Stimulated activated CD4-positive, alpha-beta T cell treated with anti-CD3 and anti-CD28 coated beads, Interleukin-2, amount 100 ng/mL, for 48 hours (primary cell): ENCODE measurements at regions not wholly inside any gene's neighbourhood (a gene's known extent, or its start where the extent isn't known, plus 50 kb on each side); places are given as distances from the start of the nearest gene placed in this dataset.

Source experiments
- DNase-seq, 2 donors: peaks; one replicate each; pipeline ENCODE4 v3.0.0-alpha.2; 2020

DNA sequence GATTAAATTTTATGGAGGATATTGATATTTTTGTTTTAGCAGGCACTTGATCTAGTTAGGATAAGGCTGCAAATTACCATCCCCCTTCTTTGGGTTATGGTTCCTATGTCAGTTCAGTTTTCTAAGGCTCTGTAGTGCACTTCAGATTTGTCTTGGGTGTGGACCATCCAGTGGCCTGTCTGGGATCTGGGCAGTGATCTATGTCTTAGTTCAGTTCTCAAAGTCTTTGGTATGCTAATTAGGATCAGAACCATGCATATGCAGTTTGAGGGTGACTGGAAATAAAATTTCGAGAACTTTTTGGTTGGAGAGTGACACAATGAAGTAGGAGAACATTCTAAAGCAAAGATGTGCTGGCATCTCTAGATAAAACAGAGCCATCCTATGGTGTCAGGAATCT is 388.2 kb downstream of the MID1IP1 start:
- DNase-seq: no peak

DNA sequence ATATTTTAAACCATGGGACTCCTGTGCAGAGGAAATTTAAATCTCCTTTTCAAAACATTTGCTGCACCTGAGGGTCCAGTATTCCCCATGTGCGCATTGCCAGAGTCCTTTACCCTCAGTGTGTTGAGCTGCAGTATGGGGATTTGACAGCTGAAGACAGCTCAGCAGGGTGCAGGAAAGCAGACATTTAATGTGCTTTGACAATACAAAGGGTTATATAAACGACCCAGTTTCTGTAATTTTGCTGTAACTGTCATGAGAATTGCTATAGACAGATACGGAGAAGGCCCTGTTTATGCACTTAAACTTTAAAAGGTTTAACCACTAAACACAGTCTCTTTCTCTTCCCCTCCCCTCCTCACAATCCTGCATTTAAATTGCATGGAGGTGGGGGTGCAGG is 393.4 kb downstream of the MID1IP1 start:
- DNase-seq: no peak

DNA sequence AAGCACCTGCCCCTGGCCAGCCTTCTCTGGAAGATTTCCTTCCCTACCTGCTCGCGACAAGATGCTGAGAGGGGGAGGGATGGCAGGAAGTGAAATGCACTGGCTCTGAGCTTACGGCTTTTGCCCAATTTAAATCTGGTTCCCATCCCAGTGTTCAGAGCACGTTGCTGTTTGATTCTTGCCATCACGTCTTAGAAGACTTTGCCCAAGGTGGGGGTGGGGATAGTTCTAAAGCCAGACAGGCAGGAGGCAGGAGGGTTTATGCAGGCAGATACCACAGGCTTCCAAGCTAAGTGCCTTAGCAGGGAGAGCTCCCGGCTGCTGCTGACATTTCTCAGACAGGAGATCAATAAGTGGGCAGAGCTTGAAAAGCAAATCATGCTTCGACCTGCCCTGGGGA is 393.9 kb downstream of the MID1IP1 start:
- DNase-seq: no peak

DNA sequence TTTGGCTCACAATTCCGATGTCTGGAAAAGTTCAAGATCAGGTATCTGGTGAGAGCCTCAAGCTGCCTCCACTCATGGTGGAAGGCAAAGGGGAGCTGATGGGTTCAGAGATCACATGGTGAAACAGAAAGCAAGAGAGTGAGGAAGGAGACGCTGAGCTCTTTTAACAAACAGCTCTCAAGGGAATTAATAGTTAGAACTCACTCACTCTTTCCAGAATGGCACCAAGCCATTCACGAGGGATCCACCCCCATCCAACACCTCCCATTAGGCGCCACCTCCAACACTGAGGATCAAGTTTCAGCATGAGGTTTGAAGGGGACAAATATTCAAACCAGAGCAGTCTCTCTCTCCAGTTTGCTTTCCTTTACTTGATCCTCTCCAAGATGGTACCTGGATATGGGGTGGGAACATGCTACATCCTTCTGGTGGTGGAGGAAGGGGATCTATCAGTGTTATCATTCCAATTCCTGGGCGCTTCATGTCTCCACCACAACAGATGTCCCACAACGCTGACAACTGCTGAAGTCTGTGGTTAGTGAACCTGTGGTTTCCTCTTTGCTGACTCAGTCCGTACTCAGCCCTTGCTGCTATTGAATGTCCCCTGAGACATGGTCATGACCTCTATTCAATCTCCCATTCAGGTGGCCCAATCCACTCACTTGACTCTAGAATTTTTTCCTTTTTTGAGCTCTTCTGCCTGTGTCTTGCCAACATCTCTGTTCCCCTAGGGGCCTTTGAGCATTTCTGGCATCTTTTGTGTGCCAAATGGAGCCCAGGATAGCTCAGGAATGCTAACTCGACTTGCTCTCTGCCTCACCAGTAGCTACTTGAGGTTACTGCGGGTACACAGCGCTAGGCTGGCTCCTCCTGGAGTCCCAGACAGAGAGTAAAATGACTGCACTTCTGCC is 395.2 kb downstream of the MID1IP1 start:
- peak; percentile 23 to 32 for DNase-seq

DNA sequence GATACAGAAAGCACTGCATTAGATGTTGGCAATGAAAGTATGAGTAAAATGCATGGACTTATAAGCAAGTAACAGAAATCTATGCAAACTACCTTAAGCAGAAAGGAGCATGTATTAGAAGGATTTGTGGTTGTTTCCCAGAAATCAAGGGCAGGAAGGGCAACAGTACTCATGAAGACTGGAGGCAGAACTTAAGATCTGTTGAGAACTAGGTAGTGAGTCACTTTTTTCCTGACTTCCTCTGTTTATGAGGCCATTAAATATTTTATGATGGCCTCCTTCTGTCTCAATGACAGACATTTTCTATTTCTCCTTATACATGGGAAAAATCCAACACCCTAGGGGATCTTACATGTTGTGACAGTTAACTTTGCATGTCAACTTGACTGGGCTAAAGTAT is 398.2 kb downstream of the MID1IP1 start:
- no peak for DNase-seq

DNA sequence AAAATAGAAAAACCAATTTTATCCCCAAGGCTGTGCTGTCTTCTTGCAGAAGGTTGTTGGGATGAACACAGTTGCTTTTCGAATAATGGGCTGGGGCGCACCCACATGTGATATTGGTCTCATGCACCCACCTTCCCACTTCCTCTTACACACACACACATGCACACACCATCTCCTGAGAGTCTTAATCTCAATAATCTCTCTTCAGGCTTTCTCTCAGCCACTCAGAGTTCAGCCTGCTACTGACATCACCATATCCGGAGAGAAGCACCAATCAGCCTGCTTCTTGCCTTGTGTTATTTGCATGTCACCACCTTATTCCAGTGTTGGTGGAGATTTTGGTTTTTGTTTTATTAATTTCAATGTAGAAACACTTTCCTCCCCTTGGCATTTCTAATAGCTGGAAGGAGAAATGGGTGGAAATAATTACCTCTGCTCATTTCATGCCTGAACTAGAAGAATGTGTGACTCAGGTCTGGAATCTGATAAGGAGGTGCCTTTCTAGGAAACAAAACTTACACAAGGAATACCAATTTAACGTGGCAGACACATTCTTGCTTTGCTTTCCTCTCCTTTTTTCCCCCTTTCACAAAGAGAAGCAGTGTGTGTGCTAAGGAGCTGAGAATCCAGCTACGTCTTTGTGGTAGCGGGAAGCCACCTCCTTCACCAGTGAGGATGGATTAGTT is 400.2 kb downstream of the MID1IP1 start:
- DNase-seq: no peak

DNA sequence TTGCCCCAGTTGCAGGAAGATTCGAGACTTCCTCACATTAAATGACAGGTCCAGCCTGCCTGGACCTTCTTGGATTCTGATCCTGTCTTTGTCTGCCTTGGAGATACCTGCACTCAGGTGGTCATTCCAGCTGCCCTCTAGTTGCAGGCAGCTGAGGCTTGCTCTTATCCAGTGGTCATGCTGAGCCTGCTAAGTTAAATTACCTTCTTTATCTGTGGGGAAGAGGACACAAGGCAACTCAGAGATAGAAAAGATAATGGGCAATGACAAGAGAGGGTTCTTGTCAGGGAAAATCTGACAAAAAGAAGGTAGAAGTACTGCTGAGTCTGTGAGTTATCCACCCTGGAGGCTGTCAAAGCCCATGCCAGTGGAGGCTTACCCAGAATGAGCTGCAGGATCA is 401.4 kb downstream of the MID1IP1 start:
- DNase-seq: no peak

DNA sequence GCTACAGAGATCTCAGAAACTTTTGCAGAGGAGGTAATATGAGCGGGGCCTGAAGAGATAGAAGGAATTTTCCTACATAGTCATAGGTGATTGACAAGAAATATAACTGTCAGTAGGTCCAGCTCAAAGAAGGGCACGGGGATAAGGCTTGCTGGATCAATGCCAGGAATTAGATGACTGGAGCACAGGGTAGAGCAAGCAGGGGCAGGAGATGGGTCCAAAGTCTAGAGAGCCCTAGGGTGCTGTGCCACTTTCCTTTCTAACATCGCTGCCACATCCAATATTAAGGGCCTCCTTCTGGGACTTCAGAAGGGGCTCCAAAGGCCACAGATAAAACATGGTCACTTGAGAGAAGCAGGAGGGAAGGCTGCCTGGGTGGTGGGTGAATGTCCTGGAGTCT is 402.2 kb downstream of the MID1IP1 start:
- DNase-seq: no peak

DNA sequence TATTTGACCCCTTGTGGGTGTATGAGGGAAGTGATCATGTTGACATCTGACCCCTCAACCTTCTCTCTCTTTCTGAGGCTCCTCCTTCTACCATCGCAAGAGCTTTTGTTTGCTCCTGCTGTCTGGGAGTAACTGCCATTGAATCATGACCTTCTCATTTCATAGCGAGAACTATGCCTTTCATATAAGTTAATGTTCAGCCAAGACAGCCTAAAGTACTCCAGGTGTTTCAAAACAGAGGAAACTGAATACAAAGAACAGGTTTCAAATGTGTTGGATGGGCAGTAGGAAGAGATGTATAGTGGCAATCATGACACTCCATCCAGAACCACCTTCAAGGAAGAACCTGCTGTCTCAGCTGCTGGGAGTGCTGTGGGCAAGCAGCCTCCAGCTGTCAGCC is 403.1 kb downstream of the MID1IP1 start:
- no peak for DNase-seq

DNA sequence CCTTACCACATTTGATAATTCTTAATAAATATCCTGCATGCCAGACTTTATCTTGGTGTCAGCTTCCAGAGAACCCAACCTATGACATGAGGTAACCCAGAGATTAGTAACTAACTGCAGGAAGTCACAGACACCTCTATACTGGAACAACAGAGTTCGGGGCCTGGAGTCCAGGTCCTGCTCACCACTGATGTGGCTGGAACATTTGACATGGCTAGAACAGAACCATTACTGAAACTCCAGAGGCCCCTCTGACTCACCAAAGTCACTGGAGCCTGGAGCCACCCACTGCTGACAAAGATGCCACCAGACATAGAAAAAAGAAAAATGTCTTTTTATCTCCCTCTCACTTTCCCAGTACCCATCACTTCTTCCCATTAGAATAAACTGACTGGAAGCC is 403.7 kb downstream of the MID1IP1 start:
- DNase-seq: peak; percentile 30

DNA sequence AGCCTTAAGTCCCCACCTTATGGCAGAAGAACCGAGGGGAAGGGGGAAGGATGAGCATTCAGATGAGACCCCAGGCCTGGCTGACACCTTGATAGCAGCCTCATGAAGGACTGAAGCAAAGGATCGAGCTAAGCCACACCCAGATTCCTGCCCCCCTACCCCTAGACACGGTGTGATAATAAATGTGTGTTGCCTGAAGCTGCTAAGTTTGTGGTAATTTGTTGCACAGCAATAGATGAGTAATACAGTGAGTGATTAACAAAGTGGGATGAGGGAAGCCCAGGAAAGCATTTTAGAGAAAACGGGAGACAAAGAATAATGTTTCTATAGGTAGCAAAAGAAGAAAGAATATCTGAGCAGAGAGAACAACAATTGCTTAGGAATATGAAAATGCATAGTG is 404.2 kb downstream of the MID1IP1 start:
- DNase-seq: no peak

DNA sequence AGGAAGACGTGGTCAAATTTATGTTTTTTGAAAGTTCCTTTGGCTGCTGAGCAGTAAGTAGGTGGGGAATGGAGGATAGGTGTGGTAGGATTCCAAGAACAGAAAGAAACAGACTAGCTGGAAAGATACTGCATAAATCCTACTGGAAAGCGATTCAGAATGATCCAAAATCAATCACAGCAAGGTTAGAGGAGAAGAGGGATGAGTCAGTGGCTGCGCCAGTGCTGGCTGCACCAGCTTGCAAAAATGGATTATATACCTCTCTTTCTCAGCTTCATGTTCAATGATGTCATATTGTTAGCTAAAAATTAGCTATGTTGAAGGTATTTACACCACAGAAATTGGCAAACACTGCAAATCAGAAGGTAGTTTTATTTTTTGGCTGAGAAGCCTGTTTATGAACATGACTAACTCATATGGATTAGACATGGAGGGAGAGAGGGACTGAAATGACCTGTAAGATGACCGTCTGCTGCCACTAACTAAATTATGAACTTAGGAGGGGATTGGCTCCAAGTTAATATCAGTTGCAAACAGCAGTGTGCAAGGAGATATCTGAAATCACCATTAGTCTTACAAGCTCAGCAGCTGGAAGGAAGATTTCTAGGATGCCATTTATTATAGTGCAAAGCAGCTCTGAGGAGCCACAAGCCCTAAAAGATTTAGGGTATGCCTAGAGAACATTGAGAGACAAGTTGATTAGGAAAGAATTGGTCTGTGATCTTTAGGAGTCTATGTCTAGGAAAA is 405.3 kb downstream of the MID1IP1 start:
- DNase-seq: no peak

DNA sequence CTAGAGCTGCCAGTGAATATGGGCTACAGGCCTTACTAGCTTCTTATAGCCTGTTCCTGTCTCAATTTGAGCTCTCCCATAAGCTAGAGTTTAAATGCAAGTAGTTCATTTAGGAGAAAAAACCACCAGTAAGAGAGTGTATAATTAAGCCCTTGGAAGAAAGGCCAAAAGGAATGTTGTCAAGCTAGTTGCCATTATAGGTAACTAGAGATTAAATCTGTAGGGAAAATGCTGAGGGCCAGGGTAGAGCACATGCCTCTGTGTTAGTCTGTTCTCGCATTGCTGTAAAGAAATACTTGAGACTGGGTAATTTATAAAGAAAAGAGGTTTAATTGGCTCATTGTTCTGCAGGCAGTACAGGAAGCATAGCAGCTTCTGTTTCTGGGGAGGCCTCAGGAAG is 410.2 kb downstream of the MID1IP1 start:
- DNase-seq: no peak

DNA sequence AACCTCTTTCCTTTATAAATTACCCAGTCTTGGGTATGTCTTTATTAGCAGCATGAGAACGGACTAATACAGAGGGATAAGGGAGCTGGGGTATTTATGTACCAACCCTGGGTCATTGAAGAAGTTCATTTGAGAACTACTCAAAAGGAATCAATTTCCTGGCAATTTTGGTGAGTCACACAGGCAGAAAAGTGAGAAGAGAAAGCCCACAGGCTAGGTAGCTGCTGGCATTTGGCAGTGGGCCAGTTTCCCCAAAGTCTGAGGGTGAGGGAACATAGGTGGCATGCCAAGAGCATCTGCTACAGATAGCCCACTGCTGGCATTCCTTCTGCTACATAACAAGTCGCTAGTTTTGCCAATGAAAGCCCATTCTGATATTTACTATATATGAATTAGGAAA is 411.2 kb downstream of the MID1IP1 start:
- DNase-seq: no peak

DNA sequence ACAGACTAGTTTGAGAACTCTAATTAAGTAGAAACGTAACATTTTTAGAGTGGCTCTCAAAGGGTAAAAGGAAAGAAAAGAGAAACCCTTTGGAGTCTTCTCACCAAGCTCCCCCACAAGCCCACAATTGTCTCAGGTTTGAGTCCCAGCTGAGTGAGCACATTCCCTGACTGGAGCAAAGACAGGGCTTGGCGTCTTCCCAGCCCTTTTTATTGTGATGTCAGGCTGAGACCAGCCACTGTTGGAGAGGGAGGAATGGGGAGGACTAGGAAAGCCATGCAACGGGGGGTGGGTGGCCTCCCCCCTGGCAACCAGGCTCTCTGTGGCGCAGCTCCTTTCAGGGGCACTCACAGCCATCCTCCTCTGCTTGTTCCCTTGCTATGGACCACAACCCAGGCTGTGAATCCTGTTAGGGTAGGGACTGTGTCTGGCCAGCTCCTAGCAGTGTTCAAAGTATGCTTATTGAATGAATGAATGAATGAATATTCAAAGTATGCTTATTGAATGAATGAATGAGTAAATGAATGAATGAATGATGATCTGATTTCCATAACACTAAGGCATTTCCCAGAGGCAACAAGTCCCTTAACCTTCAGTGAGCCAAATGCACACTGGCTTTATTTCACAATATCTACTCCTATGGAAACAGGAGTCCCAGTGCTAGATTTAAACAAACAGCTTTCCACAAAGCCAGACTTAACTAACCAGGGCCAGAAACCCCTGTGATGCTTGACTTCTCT is 413.3 kb downstream of the MID1IP1 start:
- DNase-seq: no peak

DNA sequence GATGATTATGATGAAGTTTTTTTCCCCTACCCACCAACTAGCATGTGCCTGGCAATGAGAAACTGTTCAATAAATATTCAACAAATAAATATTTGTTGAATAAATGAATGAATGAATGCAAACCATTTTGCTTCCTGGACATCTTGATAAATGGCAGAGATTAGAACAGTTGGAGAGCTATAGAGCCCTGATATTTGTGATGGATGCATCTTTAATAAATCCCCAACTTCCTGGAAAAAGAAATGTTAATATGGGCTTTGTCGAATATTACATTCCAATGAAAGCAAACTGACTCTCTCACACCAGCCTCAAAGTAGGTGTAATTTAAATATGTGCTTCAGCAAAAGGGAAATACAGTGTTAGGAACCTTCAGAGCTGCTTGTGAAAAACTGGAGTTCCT is 419.7 kb downstream of the MID1IP1 start:
- no peak for DNase-seq

DNA sequence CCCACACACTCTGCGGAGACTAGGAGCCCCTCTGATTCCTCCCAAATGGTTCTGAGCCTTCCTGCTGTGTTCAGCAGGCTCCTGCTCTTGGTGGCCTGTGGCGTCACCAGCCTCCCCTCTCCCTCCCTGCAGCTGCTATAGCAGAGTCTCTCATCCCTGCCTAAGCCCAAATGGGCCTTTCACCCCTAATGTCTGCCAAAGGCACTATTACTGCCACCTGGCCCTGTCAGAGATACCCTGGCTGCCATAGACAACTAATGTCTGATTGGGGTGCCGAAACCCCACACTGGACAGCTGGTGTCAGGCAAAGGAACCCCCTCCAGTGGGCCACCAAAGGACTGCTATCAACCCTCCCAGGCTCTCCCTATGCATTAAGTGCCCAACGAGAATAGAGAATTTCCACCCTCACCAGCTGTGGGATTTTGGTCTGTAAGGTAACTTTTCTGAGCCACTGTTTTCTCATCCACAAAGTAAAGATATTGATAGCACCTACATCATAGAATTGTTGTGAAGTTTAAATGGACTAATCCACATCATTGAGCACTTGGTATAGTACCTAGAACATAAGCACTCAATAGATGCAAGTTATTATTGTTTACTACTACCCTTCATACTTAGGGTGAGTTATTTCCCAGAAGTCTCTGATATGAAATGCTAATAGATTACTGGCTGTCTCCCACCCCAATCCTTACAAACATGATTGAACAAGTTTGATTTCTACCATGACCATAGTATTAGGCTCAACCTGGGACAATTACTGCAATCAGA is 421.3 kb downstream of the MID1IP1 start:
- DNase-seq: no peak

DNA sequence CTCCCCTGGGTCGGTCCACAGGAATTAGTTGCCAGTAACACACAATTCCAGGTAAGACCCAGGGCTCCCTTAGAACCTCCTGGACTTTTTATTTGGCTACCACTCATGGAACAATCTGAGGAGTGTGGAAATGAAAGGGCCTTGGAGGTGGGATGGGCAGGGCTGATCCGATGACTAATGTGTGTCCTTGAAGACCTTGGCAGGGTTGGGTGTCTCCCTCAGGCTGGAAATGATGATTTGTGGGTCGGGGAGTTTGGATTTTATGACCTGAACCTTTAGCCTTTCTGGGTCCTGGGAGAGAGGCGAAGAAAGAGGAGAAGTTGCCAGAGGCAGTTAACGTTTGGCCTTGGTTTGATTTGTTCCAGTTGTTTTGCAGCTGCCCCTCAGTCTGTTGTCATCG is 425.0 kb downstream of the MID1IP1 start:
- no peak for DNase-seq

DNA sequence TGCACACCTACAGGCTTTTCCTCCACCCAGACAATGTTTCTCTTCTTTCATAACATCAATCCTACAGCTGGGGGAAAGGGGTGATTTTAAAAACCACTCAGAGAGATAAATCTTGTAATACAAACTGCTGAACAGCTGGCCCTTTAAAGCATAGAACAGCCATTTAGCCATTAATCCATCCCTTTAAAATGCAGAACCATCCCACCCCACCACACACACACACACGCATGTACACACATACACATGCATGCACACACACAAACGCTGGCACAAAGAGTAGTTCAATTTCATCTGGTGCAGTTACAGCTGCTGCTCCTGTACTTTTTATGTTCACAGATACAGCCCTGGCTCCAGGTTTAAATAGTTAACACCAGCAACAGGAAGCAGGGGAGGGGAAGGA is 426.1 kb downstream of the MID1IP1 start:
- DNase-seq: no peak

DNA sequence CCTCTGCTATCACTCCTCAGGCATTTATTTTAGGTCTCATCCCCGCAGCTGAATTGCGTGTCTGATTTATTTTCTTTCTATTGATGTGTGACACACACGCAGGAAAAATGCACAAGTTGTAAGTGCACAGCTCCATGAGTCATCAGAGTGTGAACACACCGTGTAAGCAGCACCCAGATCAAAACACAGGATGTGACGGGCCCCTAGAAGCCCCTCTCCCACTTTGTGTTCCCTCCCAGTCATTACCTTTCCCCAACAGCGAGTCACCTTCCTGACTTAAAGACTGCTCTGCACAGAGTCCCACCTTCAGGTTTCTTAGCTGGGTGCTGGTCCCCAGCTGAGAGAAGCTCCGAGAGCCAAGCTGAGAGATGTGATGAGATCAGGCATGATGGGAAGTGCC is 436.7 kb downstream of the MID1IP1 start:
- DNase-seq: no peak

DNA sequence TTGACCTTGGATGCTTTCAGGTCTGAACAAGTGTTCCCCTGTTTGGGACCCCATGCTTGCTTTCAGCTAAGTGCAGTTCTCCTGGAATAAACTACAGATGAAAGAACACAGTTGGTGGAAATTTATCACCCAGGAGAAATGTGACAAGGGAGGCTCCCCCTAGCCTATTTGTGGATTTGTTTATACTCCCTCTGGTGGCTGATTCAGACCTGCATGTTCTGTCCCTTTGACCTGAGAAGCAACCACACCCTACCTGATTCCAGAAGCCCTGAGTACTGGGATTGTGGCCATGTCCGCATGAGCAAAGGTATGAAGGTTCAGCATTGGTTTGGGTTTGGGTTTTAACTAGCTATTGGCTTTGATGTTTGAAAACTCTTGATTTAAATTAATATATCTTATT is 440.9 kb downstream of the MID1IP1 start:
- no peak for DNase-seq

DNA sequence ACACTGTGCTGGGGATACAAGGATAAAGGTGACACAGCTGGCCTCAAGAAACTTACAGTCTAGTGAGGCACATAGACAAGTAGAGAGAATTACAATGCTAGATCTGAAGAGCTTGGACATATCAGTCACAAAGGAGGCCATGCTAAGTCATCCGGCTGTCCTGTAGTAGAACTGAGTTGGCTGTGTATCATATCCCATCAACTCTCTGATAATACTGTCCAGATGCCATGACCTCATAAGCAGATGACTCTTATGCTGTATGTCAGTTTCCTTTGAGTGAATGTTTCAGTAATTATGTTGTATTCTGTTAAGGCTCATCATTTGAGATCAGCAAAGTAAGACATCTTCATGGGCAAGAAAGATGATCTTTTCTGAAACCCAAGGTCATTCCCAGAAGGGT is 442.9 kb downstream of the MID1IP1 start:
- DNase-seq: no peak
